NOMO-1 treated with DMSO at 0.1 percent for 48 hours (cell line): ENCODE measurements at regions not wholly inside any gene's neighbourhood (a gene's known extent, or its start where the extent isn't known, plus 50 kb on each side); places are given as distances from the start of the nearest gene placed in this dataset.

Experiments used
- DNase-seq: peaks from one replicate; lab custom pipeline; 2025; ENCODE audit not compliant: unreplicated experiment; lab: John Stamatoyannopoulos, UW

- DNase-seq = no peak
Measured at GRCh38 chr5:15266229-15266628, 233.8 kb upstream of the FBXL7 start.

DNA sequence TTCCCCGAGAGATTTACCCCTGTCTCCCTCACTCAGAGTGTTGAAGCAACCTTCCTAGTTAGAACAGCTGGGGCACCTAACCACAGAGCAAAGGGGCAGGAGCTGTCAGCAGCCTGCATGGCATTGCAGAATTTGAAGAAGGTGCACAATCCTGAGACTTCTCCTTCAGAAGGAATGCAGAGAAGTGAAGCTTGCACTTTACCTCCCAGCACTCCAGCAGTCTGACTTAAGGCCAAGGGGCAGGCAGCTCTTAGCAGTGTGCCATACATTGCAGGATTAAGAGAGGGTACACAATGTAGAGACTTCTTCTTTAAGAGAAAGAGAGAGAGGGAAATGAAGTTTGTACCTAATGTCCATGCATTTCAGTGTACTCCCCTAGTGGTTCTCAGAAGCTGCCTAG is 236.0 kb upstream of the FBXL7 start:
- no peak for DNase-seq

- DNase-seq = no peak
Measured at GRCh38 chr5:15263406-15263805, 236.6 kb upstream of the FBXL7 start.

- no peak for DNase-seq
Measured at GRCh38 chr5:15261269-15261995, 238.5 kb upstream of the FBXL7 start.

GRCh38 chr5:15260356-15261268 is 239.4 kb upstream of the FBXL7 start:
- no peak for DNase-seq

DNA sequence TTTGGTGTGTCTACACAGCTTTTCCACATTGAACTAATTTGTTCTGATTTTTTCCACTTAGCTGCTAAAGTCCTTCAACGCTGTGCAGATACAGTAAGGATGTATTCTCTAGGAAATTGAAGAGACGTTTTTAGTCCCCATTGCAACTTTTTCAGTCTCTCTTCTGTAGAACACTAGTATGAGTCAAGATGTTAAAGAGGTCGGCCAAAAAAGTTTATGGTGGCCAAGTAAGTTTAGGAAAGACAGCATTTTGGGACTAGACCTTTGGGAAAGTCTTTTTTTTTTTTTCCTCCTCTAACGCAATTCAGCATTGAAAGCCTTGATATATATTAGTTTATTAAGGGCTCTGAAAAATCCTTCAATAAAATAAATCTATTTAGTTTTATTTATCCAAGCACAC is 243.5 kb upstream of the FBXL7 start:
- DNase-seq = no peak

DNA sequence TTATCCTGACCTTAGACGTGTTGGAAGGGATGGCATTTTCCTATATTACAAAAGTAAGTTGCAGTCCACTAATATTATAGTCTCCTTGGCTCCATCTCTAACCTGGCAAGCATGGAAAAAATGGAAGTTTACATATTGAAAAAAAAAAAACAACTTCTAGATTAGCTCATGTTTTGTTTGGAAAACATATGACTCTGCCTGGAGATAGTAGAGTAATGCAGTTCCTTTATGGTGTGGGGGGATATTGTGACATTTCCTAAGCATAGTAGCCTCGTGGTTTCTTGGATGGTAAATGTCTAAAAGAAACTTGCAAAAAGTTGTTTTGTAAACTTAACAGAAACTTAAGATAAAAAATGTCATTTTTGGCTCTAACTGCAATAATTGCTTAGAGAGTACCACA is 244.4 kb upstream of the FBXL7 start:
- DNase-seq = peak; percentile 56

- DNase-seq = peak; percentile 83
Measured at GRCh38 chr5:15254607-15255006, 245.4 kb upstream of the FBXL7 start.

GRCh38 chr5:15252331-15252730 is 247.6 kb upstream of the FBXL7 start:
- no peak for DNase-seq

GRCh38 chr5:15249152-15249551 is 250.8 kb upstream of the FBXL7 start:
- peak; percentile 94 for DNase-seq

DNA sequence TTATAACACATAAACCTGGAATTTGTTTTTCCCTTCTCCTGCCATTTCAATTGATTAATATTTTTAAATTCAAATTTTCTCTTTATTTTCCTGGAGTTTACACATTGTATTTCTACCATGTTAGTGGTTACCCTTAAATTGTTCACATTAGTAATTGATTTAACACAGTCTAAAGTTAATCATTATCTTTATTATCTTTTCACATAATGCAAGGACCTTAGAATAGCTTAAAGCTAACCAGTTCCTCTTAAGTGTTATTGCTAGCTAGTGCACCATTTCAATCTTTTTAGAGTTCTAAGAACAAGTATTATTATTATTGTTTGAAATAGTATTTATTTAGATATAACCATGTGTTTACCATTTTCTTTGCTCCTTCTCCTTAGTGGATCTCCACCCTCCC is 251.2 kb upstream of the FBXL7 start:
- DNase-seq = no peak

DNA sequence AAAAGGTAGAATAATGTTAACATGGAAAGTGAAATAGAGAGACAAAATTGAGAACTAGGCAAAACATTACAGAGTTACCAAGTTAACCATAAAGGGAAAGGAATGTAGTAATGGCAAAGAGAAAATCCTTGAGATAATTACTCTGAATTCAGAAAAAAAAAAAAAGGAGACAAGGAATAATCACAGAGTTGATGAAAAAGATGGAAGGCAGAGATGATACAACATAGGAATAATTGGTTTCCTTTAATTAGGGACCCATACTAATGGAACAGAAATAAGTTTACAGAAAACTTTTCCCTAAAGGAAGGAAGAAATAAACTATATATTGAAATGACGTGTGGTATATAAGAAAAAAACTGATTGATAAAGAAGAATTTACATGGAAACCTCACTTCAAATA is 254.1 kb upstream of the FBXL7 start:
- no peak for DNase-seq

DNA sequence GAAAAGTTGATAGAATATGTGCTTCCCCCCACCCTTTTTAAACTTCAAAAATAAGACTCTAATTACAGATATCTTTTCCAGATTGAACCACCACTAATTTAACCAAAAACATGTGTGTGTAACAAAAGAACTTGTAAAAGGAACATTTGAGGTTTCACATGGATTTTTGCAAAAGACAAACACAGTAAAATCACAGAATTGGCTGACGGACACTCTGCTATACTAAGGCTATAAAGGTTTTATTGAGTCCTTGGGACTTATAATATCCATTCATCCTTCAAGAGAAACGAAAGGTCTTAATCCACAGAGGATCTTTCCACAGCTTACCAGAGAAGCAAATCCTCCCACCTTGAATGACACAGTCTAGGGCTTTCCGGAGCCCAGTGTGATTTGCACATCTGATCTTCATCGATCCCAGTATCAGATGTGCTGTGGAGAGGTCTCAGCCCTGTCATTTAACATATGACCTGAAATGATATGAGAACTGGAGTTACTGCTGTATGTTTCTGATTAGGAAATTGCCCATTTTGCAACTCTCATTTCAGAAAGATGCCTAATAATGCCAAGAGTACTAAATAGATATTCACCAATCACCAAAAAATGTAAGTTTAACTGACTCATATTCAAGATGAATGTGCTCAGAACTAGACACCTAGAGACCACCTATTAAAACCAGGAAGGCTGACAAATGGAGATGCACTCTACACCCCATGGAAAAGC is 256.5 kb upstream of the FBXL7 start:
- no peak for DNase-seq

GRCh38 chr5:15241216-15241821 is 258.7 kb upstream of the FBXL7 start:
- no peak for DNase-seq

GRCh38 chr5:15238006-15238405 is 262.0 kb upstream of the FBXL7 start:
- no peak for DNase-seq

GRCh38 chr5:15236911-15237508 is 263.0 kb upstream of the FBXL7 start:
- DNase-seq = no peak

- no peak for DNase-seq
Measured at GRCh38 chr5:15234911-15235310, 265.1 kb upstream of the FBXL7 start.

DNA sequence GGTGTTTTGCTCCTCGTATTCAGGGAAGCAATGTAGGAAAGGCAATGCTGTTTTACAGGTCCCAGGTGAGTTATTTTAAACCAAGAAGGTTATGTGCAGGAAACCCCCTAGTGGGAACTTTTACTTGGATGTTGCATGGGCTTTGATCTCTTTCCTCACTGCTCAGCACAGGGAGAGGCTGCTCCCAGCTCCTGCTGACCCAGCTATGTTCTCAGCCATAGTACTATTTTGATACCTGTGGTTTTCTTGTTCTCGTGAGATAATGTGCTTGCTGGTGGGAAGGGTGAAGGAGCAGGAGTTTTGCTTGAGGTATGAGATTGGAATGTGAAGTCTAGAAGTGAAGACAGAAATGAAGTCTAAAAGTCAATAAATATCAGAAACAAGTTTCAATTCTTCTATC is 265.6 kb upstream of the FBXL7 start:
- DNase-seq = no peak

DNA sequence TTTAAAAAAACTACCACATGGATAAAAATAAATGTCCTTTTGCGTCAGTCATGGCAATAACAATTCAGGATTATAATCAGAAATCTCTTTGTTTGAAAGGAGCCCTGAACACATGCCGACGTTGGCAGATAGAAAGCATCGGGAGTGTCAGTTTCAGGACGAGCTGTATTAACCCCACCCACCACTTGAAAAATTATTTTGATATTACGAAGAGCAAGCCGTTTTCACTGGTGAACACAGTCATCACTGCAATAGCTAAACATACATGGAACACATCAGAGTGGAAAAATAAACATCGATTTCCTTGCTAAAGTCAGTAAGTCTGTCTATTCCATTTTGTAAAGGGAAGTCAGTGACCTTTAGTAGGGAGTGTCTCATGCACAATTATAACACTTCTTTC is 266.4 kb upstream of the FBXL7 start:
- DNase-seq = no peak

DNA sequence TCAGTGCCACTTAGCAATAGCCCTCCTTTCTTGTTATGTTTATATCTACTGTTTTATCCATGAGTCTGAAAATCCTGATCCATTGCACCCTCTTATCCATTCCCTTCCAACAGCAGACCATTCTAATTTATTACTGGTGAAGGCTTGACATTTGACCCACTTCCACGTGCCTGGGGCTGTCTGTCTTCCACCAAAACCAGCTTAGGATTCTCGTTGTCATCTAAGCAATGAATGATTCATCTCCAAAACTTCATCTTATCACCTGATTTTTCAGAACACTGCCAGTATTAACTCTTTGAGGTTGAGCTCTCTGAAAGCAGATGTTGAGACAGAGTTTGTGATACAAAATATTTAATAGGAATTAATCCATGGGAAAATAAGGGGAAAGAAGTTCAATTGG is 277.8 kb upstream of the FBXL7 start:
- no peak for DNase-seq

GRCh38 chr5:15220642-15221173 is 279.3 kb upstream of the FBXL7 start:
- no peak for DNase-seq
